ENCODE measurements at regions not wholly inside any gene's neighbourhood (a gene's known extent, or its start where the extent isn't known, plus 50 kb on each side); places are given as distances from the start of the nearest gene placed in this dataset.

DNA sequence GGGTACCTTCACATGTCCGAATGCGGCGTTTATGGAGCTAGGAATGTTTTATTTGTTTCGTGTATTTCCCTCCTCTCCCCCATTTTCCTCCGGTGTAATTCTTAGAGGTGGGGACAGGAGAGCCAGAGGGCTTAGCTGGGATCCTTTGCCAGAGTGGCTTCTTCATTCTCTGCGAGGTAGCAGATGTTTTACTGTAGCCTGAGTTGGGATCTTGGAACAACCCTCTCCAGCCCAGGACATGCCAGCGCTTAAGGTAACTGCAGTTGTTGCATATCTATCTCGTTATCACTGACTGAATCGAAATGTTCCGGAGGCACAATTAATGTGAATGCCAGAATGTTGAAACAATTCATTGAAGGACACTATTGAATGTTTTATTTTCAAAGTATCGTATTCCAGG lies 59.0 kb upstream of the DYNLT3 start (continued):
- TF ChIP-seq, protein P1, sequence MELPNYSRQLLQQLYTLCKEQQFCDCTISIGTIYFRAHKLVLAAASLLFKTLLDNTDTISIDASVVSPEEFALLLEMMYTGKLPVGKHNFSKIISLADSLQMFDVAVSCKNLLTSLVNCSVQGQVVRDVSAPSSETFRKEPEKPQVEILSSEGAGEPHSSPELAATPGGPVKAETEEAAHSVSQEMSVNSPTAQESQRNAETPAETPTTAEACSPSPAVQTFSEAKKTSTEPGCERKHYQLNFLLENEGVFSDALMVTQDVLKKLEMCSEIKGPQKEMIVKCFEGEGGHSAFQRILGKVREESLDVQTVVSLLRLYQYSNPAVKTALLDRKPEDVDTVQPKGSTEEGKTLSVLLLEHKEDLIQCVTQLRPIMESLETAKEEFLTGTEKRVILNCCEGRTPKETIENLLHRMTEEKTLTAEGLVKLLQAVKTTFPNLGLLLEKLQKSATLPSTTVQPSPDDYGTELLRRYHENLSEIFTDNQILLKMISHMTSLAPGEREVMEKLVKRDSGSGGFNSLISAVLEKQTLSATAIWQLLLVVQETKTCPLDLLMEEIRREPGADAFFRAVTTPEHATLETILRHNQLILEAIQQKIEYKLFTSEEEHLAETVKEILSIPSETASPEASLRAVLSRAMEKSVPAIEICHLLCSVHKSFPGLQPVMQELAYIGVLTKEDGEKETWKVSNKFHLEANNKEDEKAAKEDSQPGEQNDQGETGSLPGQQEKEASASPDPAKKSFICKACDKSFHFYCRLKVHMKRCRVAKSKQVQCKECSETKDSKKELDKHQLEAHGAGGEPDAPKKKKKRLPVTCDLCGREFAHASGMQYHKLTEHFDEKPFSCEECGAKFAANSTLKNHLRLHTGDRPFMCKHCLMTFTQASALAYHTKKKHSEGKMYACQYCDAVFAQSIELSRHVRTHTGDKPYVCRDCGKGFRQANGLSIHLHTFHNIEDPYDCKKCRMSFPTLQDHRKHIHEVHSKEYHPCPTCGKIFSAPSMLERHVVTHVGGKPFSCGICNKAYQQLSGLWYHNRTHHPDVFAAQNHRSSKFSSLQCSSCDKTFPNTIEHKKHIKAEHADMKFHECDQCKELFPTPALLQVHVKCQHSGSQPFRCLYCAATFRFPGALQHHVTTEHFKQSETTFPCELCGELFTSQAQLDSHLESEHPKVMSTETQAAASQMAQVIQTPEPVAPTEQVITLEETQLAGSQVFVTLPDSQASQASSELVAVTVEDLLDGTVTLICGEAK (IDR thresholded peaks at IDR 0.05; ENCODE audit: borderline replicate concordance) = no peak
- TF ChIP-seq PRDM15 (CRISPR knock-in tag; IDR thresholded peaks at IDR 0.05) = no peak
- TF ChIP-seq HDGF (IDR thresholded peaks at IDR 0.05) = no peak
- no peak for TF ChIP-seq MTA2 (IDR thresholded peaks at IDR 0.05; ENCODE audit: low read depth)
- TF ChIP-seq IKZF1 (conservative IDR thresholded peaks at IDR 0.05) = no peak

- ChIA-PET RAD21 (ENCODE audit: unreplicated experiment) (no interaction called here), POLR2A (no interaction called here), CTCF (no interaction called here), SMC1A (ENCODE audit: uncharacterized antibody, unreplicated experiment) (no interaction called here)
- no peak overlapping the region for H2AFZ ChIP-seq (ENCODE audit: control insufficient read depth, low read depth, low read length)
- intact Hi-C loops (cut with micrococcal nuclease; ENCODE audit: unreplicated experiment) = no loop called here
- DNase-seq (ENCODE audit: low read depth, low spot score) (no peak), FAIRE-seq (no peak), ATAC-seq (no peak)
- no peaks in the 10 kb centered on the region for H3K79me2 ChIP-seq (ENCODE audit: control insufficient read depth, insufficient read depth, low read length)
- BruUV-seq (replicated peaks) = no TSS peak
- H4K20me1 ChIP-seq (ENCODE audit: control insufficient read depth, insufficient read depth) = no peaks in the 10 kb centered on the region
- no peak overlapping the region for H3K27ac ChIP-seq (ENCODE audit: control insufficient read depth, insufficient read depth)
- no peaks in the 10 kb centered on the region for H3K36me3 ChIP-seq (ENCODE audit: control insufficient read depth in 2 of 2, insufficient read depth in 2 of 2, low read length in 1 of 2)
- H3K4me2 ChIP-seq (ENCODE audit: control insufficient read depth, insufficient read depth) = no peak overlapping the region
- H3K9me3 ChIP-seq (replicated peaks; ENCODE audit: control insufficient read depth, insufficient read depth, low read length) = no peaks in the 10 kb centered on the region
- WGBS (ENCODE audit: insufficient coverage, insufficient replicate concordance, low lambda C conversion rate, missing lambda C conversion rate) = 44% methylated on average over 1 of the region's 1 CpG
- peaks cover 0 to 2% of the 10 kb centered on the region in 2 experiments; a peak in 1 of 4 replicates for H3K27me3 ChIP-seq (replicated peaks in 1 of 2; ENCODE audit: control insufficient read depth in 2 of 2, insufficient read depth in 2 of 2, low read length in 1 of 2)
- no peak overlapping the region for H3K4me3 ChIP-seq
- in situ Hi-C loops (cut with MboI) = no loop called here
- H3K4me1 ChIP-seq (ENCODE audit: control insufficient read depth, insufficient read depth, low read length) = no peaks in the 10 kb centered on the region
- no peak overlapping the region for H3K9ac ChIP-seq (ENCODE audit: control insufficient read depth, insufficient read depth, low read length)
- no peak for TF ChIP-seq EZH2 (IDR thresholded peaks at IDR 0.05; ENCODE audit: borderline replicate concordance, control insufficient read depth, low read depth, low read length)
- TF ChIP-seq RELB (IDR thresholded peaks at IDR 0.05; ENCODE audit: low read depth) = no peak
- TF ChIP-seq STAT3 (IDR thresholded peaks at IDR 0.05; ENCODE audit: low read depth, low read length) = no peak
- no peak for TF ChIP-seq MEF2A (IDR thresholded peaks at IDR 0.05; ENCODE audit: insufficient read depth, low read depth, low read length)
- TF ChIP-seq FOXK2 (IDR thresholded peaks at IDR 0.05) = no peak
- no peak for TF ChIP-seq KDM1A (IDR thresholded peaks at IDR 0.05; ENCODE audit: borderline replicate concordance)
- TF ChIP-seq, protein P2, sequence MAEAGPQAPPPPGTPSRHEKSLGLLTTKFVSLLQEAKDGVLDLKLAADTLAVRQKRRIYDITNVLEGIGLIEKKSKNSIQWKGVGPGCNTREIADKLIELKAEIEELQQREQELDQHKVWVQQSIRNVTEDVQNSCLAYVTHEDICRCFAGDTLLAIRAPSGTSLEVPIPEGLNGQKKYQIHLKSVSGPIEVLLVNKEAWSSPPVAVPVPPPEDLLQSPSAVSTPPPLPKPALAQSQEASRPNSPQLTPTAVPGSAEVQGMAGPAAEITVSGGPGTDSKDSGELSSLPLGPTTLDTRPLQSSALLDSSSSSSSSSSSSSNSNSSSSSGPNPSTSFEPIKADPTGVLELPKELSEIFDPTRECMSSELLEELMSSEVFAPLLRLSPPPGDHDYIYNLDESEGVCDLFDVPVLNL (IDR thresholded peaks at IDR 0.05; ENCODE audit: low read depth, low read length) = no peak
Observed at GRCh38 chrX:37910186-37910585, 62.8 kb upstream of the DYNLT3 start.

All from GM12878 (cell line).